ENCODE measurements at regions not wholly inside any gene's neighbourhood (a gene's known extent, or its start where the extent isn't known, plus 50 kb on each side); places are given as distances from the start of the nearest gene placed in this dataset.

- TF ChIP-seq CTCF (IDR thresholded peaks at IDR 0.05), result no peak
- no peak for TF ChIP-seq POLR2A (IDR thresholded peaks at IDR 0.05)
These were observed 286.5 kb upstream of the SLC14A2 start for GRCh38 chr18:45328811-45329210.
